HepG2 (cell line): ENCODE measurements at regions not wholly inside any gene's neighbourhood (a gene's known extent, or its start where the extent isn't known, plus 50 kb on each side); places are given as distances from the start of the nearest gene placed in this dataset.

Experiments
- ATAC-seq: fragments of 200-7000 bp; cut with Tn5 transposase; 3 replicates; pipeline ENCODE4 v1.9.1; 2020; ENCODE audit warnings: mild to moderate bottlenecking, moderate library complexity
- BruUV-seq: library from RNA; stranded (reverse); fragments of 400-500 nt; replicated peaks from 2 replicates; lab custom pipeline; 2021; lab: Mats Ljungman, UMichigan
- CTCF ChIA-PET: fragments of 300-600 bp; formaldehyde crosslinking; extraction: SDS; loops from one replicate; lab custom pipeline; 2021; ENCODE audit warnings: low total read pairs, inconsistent platforms, low intra/inter-chr PET ratio; lab: Yijun Ruan, JAX
- POLR2A ChIA-PET: fragments of 350-600 bp; sonication (Branson Sonifier 250); formaldehyde crosslinking; loops from one replicate; lab custom pipeline; 2020; ENCODE audit warnings: antibody characterized with exemption, inconsistent platforms; lab: Yijun Ruan, JAX
- DNase-seq: peaks from one replicate; pipeline ENCODE4 v3.0.0-alpha.2; 2015; ENCODE audit warnings: low spot score
- FAIRE-seq: peaks from 3 replicates; lab custom pipeline; 2011; peaks lifted over from hg19 to GRCh38; lab: Jason Lieb, UNC
- H2AFZ ChIP-seq: one replicate; pipeline ENCODE4 v1.6.1; 2011; ENCODE audit warnings: low read length, inconsistent platforms
- H3K27ac ChIP-seq: fragments of 300-600 bp; 3 replicates; pipeline ENCODE4 v1.8.0; 2011; ENCODE audit warnings: mixed run types, mild to moderate bottlenecking, mixed read lengths, low read length, inconsistent platforms; ENCODE audit not compliant: insufficient read depth; ENCODE audit errors: extremely low read length
- H3K27me3 ChIP-seq, 2 experiments: fragments of 200-600 bp in 1 of 2; 2 replicates in 1 of 2; 3 replicates in 1 of 2; pipeline versions ENCODE4 v1.6.0 to v1.8.0; 2011; ENCODE audit warnings: low read length in 2 of 2, mild to moderate bottlenecking in 2 of 2, moderate library complexity in 2 of 2, inconsistent platforms in 1 of 2; ENCODE audit not compliant: insufficient read depth in 2 of 2, control insufficient read depth in 1 of 2
- H3K36me3 ChIP-seq, 2 experiments: fragments of 200-600 bp in 1 of 2; replicated peaks in 1 of 2; 2 replicates in 1 of 2; 3 replicates in 1 of 2; pipeline versions ENCODE4 v1.5.1 to v1.8.0; 2011; ENCODE audit warnings: low read length in 2 of 2, inconsistent platforms in 1 of 2; ENCODE audit not compliant: insufficient read depth in 2 of 2, control insufficient read depth in 1 of 2
- H3K4me1 ChIP-seq: 2 replicates; pipeline ENCODE4 v1.5.1; 2012; ENCODE audit warnings: low read length, inconsistent platforms; ENCODE audit not compliant: insufficient read depth
- H3K4me2 ChIP-seq: 2 replicates; pipeline ENCODE4 v1.6.0; 2011; ENCODE audit warnings: low read depth, low read length, inconsistent platforms
- H3K4me3 ChIP-seq, 3 experiments: fragments of 200-600 bp in 1 of 3; sonication (generic), shearing (Covaris generic) in 1 of 3; replicated peaks in 1 of 3; 2 replicates each; pipeline ENCODE4 v1.5.1; 2011 to 2016; ENCODE audit warnings: low read length in 3 of 3, inconsistent platforms in 2 of 3, low read depth in 2 of 3, mild to moderate bottlenecking in 2 of 3, control low read depth in 1 of 3, mixed read lengths in 1 of 3; ENCODE audit not compliant: insufficient read depth in 1 of 3
- H3K79me2 ChIP-seq: one replicate; pipeline ENCODE4 v1.6.1; 2011; ENCODE audit warnings: low read length, inconsistent platforms; ENCODE audit not compliant: insufficient read depth
- H3K9ac ChIP-seq: 2 replicates; pipeline ENCODE4 v1.6.0; 2011; ENCODE audit warnings: mild to moderate bottlenecking, low read depth, low read length, inconsistent platforms; ENCODE audit not compliant: insufficient read depth
- H3K9me3 ChIP-seq: 2 replicates; pipeline ENCODE4 v1.5.1; 2012; ENCODE audit warnings: mild to moderate bottlenecking, low read length
- H4K20me1 ChIP-seq: 2 replicates; pipeline ENCODE4 v1.6.0; 2011; ENCODE audit warnings: inconsistent platforms, mild to moderate bottlenecking, low read length, moderate library complexity; ENCODE audit not compliant: insufficient read depth
- EED ChIP-seq: sonication (generic); formaldehyde crosslinking; IDR thresholded peaks from 2 replicates; pipeline ENCODE4 v1.5.0; 2020; ENCODE audit warnings: mild to moderate bottlenecking, missing genetic modification reagents
- GATA4 ChIP-seq: sonication (generic); IDR thresholded peaks from 2 replicates; pipeline ENCODE4 v1.6.1; 2016; ENCODE audit warnings: antibody characterized with exemption, low read depth, borderline replicate concordance
- HOXA5 ChIP-seq: sonication (generic); formaldehyde crosslinking; IDR thresholded peaks from 2 replicates; pipeline ENCODE4 v1.4.0; 2020; ENCODE audit warnings: missing genetic modification reagents
- HOXA7 ChIP-seq: sonication (generic); formaldehyde crosslinking; IDR thresholded peaks from 2 replicates; pipeline ENCODE4 v1.8.1; 2022; ENCODE audit warnings: mild to moderate bottlenecking, missing genetic modification reagents, moderate library complexity
- IRF2 ChIP-seq: IDR thresholded peaks from 2 replicates; pipeline ENCODE4 v1.6.1; 2018; ENCODE audit warnings: missing genetic modification reagents, missing compliant biosample characterization
- MED13 ChIP-seq: sonication (generic); formaldehyde crosslinking; IDR thresholded peaks from 2 replicates; pipeline ENCODE4 v1.5.0; 2020; ENCODE audit warnings: missing genetic modification reagents
- NBN ChIP-seq: fragments of 450-650 bp; conservative IDR thresholded peaks from 2 replicates; pipeline ENCODE4 v1.6.1; 2017
- RARG ChIP-seq: sonication (generic); formaldehyde crosslinking; IDR thresholded peaks from 2 replicates; pipeline ENCODE4 v1.4.0; 2020; ENCODE audit warnings: low read depth, mild to moderate bottlenecking, missing genetic modification reagents
- SALL2 ChIP-seq: sonication (generic); formaldehyde crosslinking; IDR thresholded peaks from 2 replicates; pipeline ENCODE4 v1.8.1; 2023; ENCODE audit warnings: mild to moderate bottlenecking, missing genetic modification reagents, inconsistent platforms
- SKI ChIP-seq: fragments of 450-650 bp; IDR thresholded peaks from one replicate; pipeline ENCODE4 v1.6.1; 2018; ENCODE audit warnings: mild to moderate bottlenecking; ENCODE audit not compliant: partially characterized antibody
- SOX13 ChIP-seq, 3 experiments: fragments of 450-650 bp in 1 of 3; sonication (generic) in 1 of 3; formaldehyde crosslinking in 1 of 3; IDR thresholded peaks in 2 of 3; conservative IDR thresholded peaks in 1 of 3; 2 replicates each; pipeline versions ENCODE4 v1.5.0 to v1.6.1; 2016 to 2020; ENCODE audit warnings: antibody characterized with exemption in 1 of 3, mild to moderate bottlenecking in 1 of 3, missing compliant biosample characterization in 1 of 3, missing genetic modification reagents in 1 of 3, moderate library complexity in 1 of 3
- SRSF1 ChIP-seq: fragments of 200-400 bp; formaldehyde crosslinking; optimal IDR thresholded peaks from 2 replicates; pipeline ENCODE3; 2017; ENCODE audit warnings: mild to moderate bottlenecking, low read depth, low read length, moderate library complexity
- ZEB1 ChIP-seq: IDR thresholded peaks from 2 replicates; pipeline ENCODE4 v1.6.1; 2012; ENCODE audit warnings: mild to moderate bottlenecking, low read depth, inconsistent platforms; ENCODE audit not compliant: insufficient replicate concordance
- ZNF235 ChIP-seq: sonication (generic); formaldehyde crosslinking; IDR thresholded peaks from 2 replicates; pipeline ENCODE4 v1.8.1; 2023; ENCODE audit warnings: mild to moderate bottlenecking, missing genetic modification reagents, borderline replicate concordance
- ZNF879 ChIP-seq: sonication (generic); formaldehyde crosslinking; IDR thresholded peaks from 2 replicates; pipeline ENCODE4 v1.8.1; 2023; ENCODE audit warnings: missing genetic modification reagents
- in situ Hi-C: cut with HindIII; loops from 2 replicates; pipeline ENCODE4 v1.10.0; 2017; ENCODE audit warnings: low pct_unique_long_range_greater_than_20kb; ENCODE audit not compliant: extremely low pct_ligation_motif_present
- intact Hi-C: fragments of 100-400 bp; cut with micrococcal nuclease; formaldehyde crosslinking; loops from one replicate; pipeline ENCODE4 v1.10.0; 2022; ENCODE audit not compliant: unreplicated experiment
- TF ChIP-seq, protein P1 (sequence below), 2 experiments: IDR thresholded peaks; 2 replicates each; pipeline ENCODE4 v1.6.1; 2011 to 2012; ENCODE audit warnings: low read length in 2 of 2, borderline replicate concordance in 1 of 2, low read depth in 1 of 2, mild to moderate bottlenecking in 1 of 2, moderate library complexity in 1 of 2
- TF ChIP-seq, protein P2 (sequence below): sonication (generic); formaldehyde crosslinking; IDR thresholded peaks from 2 replicates; pipeline ENCODE4 v1.4.0; 2020; ENCODE audit warnings: missing genetic modification reagents
- TF ChIP-seq, protein P3 (sequence below): IDR thresholded peaks from 2 replicates; pipeline ENCODE4 v1.6.1; 2016; ENCODE audit warnings: missing compliant biosample characterization, missing genetic modification reagents, borderline replicate concordance

DNA sequence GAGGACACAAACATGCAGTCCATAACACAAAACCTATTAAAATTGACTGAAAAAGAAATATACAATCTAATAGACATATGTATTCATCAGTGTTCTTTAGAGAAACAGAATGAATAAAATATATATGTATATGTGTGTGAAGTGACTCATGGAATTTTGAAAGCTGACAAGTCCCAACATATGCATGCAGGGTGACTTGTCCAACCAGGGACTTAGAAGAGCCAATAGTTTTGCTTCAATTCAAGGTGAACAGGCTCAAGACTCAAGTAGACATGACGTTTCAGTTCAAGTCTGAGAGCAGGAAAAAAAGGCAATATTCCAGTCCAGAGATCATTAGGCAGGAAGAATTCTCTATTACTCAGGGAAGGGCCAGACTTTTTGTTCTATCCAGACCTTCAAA is 271.2 kb upstream of the SETBP1 start (continued):
- TF ChIP-seq, protein P1, sequence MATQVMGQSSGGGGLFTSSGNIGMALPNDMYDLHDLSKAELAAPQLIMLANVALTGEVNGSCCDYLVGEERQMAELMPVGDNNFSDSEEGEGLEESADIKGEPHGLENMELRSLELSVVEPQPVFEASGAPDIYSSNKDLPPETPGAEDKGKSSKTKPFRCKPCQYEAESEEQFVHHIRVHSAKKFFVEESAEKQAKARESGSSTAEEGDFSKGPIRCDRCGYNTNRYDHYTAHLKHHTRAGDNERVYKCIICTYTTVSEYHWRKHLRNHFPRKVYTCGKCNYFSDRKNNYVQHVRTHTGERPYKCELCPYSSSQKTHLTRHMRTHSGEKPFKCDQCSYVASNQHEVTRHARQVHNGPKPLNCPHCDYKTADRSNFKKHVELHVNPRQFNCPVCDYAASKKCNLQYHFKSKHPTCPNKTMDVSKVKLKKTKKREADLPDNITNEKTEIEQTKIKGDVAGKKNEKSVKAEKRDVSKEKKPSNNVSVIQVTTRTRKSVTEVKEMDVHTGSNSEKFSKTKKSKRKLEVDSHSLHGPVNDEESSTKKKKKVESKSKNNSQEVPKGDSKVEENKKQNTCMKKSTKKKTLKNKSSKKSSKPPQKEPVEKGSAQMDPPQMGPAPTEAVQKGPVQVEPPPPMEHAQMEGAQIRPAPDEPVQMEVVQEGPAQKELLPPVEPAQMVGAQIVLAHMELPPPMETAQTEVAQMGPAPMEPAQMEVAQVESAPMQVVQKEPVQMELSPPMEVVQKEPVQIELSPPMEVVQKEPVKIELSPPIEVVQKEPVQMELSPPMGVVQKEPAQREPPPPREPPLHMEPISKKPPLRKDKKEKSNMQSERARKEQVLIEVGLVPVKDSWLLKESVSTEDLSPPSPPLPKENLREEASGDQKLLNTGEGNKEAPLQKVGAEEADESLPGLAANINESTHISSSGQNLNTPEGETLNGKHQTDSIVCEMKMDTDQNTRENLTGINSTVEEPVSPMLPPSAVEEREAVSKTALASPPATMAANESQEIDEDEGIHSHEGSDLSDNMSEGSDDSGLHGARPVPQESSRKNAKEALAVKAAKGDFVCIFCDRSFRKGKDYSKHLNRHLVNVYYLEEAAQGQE (IDR thresholded peaks at IDR 0.05; ENCODE audit: borderline replicate concordance in 1 of 2, low read depth in 1 of 2, low read length in 2 of 2): no peak
- TF ChIP-seq SRSF1 (no peak), HOXA7 (CRISPR knock-in tag) (no peak), NBN (no peak), ZNF879 (no peak), SKI (no peak), ZEB1 (no peak), HOXA5 (CRISPR knock-in tag) (no peak), IRF2 (CRISPR knock-in tag) (no peak)
- TF ChIP-seq, protein P2, sequence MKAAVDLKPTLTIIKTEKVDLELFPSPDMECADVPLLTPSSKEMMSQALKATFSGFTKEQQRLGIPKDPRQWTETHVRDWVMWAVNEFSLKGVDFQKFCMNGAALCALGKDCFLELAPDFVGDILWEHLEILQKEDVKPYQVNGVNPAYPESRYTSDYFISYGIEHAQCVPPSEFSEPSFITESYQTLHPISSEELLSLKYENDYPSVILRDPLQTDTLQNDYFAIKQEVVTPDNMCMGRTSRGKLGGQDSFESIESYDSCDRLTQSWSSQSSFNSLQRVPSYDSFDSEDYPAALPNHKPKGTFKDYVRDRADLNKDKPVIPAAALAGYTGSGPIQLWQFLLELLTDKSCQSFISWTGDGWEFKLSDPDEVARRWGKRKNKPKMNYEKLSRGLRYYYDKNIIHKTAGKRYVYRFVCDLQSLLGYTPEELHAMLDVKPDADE (CRISPR knock-in tag): no peak
- TF ChIP-seq, all 625 proteins: peak for 0

DNA sequence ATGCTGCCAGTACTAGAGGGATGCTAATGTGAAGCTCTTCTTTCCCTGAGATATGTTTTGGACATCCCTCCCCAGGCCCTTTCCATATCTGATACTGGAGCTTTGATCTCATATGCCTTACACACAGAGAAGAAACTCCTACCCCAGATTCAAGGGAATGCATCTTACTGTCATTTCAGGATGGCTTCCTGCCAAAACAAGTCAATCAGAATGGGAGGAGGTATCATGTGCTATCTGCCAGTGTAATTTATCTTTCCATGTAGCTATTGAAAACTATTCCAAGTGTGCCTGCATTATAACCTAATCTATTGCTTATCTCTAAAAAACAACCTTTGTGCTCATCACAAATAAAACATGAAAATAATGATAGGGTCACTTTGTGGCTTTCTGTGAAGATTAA is 269.9 kb upstream of the SETBP1 start:
- H3K9ac ChIP-seq: no peak overlapping the region
- no peak overlapping the region for H3K4me3 ChIP-seq
- ATAC-seq: no peak
- H2AFZ ChIP-seq: no peak overlapping the region
- no peaks in the 10 kb centered on the region for H4K20me1 ChIP-seq
- no peak for DNase-seq
- no peak overlapping the region for H3K27ac ChIP-seq
- in situ Hi-C loops: no loop called here
- FAIRE-seq: no peak
- no peaks in the 10 kb centered on the region for H3K27me3 ChIP-seq
- peaks cover 66% of the 10 kb centered on the region for H3K9me3 ChIP-seq
- CTCF ChIA-PET: no interaction called here
- H3K4me2 ChIP-seq: no peak overlapping the region
- no peaks in the 10 kb centered on the region for H3K79me2 ChIP-seq
- H3K36me3 ChIP-seq: no peaks in the 10 kb centered on the region
- no TSS peak for BruUV-seq
- POLR2A ChIA-PET: no interaction called here
- H3K4me1 ChIP-seq: no peaks in the 10 kb centered on the region
- intact Hi-C loops: no loop called here
- TF ChIP-seq GATA4 (no peak), EED (CRISPR knock-in tag) (no peak), SALL2 (no peak), RARG (CRISPR knock-in tag) (no peak), ZNF235 (no peak), SOX13 (IDR thresholded peaks at IDR 0.05) (no peak), SOX13 (CRISPR knock-in tag; conservative IDR thresholded peaks at IDR 0.05 in 1 of 2, IDR thresholded peaks at IDR 0.05 in 1 of 2) (no peak), MED13 (CRISPR knock-in tag) (no peak)
- TF ChIP-seq, protein P3, sequence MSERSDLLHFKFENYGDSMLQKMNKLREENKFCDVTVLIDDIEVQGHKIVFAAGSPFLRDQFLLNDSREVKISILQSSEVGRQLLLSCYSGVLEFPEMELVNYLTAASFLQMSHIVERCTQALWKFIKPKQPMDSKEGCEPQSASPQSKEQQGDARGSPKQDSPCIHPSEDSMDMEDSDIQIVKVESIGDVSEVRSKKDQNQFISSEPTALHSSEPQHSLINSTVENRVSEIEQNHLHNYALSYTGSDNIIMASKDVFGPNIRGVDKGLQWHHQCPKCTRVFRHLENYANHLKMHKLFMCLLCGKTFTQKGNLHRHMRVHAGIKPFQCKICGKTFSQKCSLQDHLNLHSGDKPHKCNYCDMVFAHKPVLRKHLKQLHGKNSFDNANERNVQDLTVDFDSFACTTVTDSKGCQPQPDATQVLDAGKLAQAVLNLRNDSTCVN (CRISPR knock-in tag): no peak
